Immature natural killer cell (primary cell): ENCODE measurements at regions not wholly inside any gene's neighbourhood (a gene's known extent, or its start where the extent isn't known, plus 50 kb on each side); places are given as distances from the start of the nearest gene placed in this dataset.

Experiments used
- DNase-seq, 3 donors: peaks; one replicate each; pipeline ENCODE4 v3.0.0; 2022; ENCODE audit warnings: mixed read lengths in 1 of 3
- H3K27ac Mint-ChIP-seq, 6 donors: one replicate each; pipeline ENCODE4 v1.8.0; 2020; ENCODE audit warnings: mixed read lengths in 6 of 6, mild to moderate bottlenecking in 5 of 6, inconsistent platforms in 4 of 6, moderate library complexity in 3 of 6
- H3K27me3 Mint-ChIP-seq, 3 donors: one replicate each; pipeline ENCODE4 v1.8.0; 2020 to 2021; ENCODE audit warnings: low read depth in 3 of 3, mild to moderate bottlenecking in 3 of 3, mixed read lengths in 3 of 3, moderate library complexity in 3 of 3, inconsistent platforms in 1 of 3
- H3K36me3 Mint-ChIP-seq, 3 donors: one replicate each; pipeline ENCODE4 v1.8.0; 2020; ENCODE audit warnings: mixed read lengths in 3 of 3, inconsistent platforms in 2 of 3, mild to moderate bottlenecking in 2 of 3
- H3K4me1 Mint-ChIP-seq, 2 donors: one replicate each; pipeline ENCODE4 v1.8.0; 2020; ENCODE audit warnings: inconsistent platforms in 2 of 2, mild to moderate bottlenecking in 2 of 2, mixed read lengths in 2 of 2, moderate library complexity in 1 of 2
- H3K4me3 Mint-ChIP-seq, 5 donors: one replicate each; pipeline ENCODE4 v1.8.0; 2020; ENCODE audit warnings: mild to moderate bottlenecking in 5 of 5, mixed read lengths in 5 of 5, inconsistent platforms in 3 of 5, moderate library complexity in 3 of 5
- H3K9me3 Mint-ChIP-seq, 6 donors: one replicate each; pipeline ENCODE4 v1.8.0; 2020; ENCODE audit warnings: mild to moderate bottlenecking in 6 of 6, mixed read lengths in 6 of 6, inconsistent platforms in 4 of 6, moderate library complexity in 3 of 6

DNA sequence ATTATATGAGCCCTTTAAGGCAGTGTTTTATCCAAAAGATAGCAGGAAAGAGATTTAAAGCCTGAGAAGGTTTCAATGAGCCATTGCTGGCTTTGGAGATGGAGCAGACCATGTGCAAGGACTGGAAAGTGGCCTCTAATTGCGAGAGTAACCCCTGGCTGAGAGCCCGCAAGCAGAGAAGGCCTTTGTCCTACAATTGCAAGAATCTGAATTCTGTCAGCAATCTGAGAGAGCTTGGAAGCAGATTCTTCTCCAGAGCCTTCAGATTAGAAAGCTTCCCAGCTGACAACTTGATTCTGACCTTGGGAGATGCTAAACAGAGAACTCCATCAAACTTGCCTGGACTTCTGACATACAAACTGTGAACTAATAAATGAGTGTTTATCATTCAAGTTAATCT is 528.7 kb upstream of the KLF12 start:
- peaks cover 3 to 5% (median 3%) of the 10 kb centered on the region in 3 donors for H3K27me3 Mint-ChIP-seq
- DNase-seq, result no peak
- no peaks in the 10 kb centered on the region for H3K36me3 Mint-ChIP-seq

DNA sequence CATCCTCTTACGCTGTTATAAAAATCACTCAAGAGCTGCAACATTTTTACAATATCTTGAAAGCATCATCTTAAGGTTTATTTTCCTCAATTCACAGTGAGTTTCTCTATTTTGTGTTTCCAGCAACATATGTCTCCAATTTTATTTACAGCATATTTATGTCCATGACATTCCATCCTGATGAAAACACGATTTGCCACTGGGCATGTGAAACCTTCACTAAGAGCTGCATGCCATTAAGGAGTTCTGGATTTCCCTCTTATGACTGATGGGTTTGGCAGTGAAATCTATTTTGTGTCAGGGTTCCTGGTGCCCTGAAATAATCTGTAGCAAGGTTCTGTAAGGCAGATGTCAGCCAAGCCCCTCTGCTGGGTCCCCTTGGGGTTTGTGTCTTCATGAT is 527.6 kb upstream of the KLF12 start:
- H3K27ac Mint-ChIP-seq, result no peak overlapping the region
- H3K36me3 Mint-ChIP-seq, result no peaks in the 10 kb centered on the region
- no peaks in the 10 kb centered on the region for H3K4me1 Mint-ChIP-seq
- no peak for DNase-seq
- H3K4me3 Mint-ChIP-seq, result no peak overlapping the region
- peaks cover 3 to 5% (median 3%) of the 10 kb centered on the region in 3 donors for H3K27me3 Mint-ChIP-seq
- H3K9me3 Mint-ChIP-seq, result no peaks in the 10 kb centered on the region

More for the DNA sequence above, 528.7 kb upstream of the KLF12 start:
- peaks cover 0 to 3% (median 0%) of the 10 kb centered on the region in 6 donors for H3K9me3 Mint-ChIP-seq
- H3K4me1 Mint-ChIP-seq, result no peaks in the 10 kb centered on the region
- no peak overlapping the region for H3K27ac Mint-ChIP-seq
- no peak overlapping the region for H3K4me3 Mint-ChIP-seq

DNA sequence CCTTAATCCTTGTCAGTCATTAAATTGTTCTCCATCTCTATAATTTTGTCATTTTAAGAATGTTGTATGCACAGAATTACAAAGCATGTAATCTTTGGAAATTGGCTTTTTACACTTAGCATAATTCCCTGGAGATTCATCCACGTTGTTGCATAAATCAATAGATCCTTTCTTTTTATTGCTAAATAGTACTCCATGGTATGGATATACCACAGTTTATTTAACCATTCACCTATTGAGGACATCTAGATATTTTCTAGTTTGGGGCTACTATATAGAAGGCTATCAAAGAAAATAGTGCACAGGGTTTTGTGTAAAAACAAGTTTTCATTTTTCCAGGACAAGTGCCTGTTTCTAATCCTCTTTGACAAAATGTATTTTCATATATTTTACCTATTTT is 523.6 kb upstream of the KLF12 start:
- Mint-ChIP-seq H3K9me3 (peaks cover 0 to 2% (median 0%) of the 10 kb centered on the region in 6 donors), H3K4me3 (no peak overlapping the region), H3K27ac (no peak overlapping the region), H3K27me3 (peaks cover 0 to 3% (median 3%) of the 10 kb centered on the region in 3 donors), H3K4me1 (no peaks in the 10 kb centered on the region), H3K36me3 (no peaks in the 10 kb centered on the region)
- DNase-seq, result no peak

DNA sequence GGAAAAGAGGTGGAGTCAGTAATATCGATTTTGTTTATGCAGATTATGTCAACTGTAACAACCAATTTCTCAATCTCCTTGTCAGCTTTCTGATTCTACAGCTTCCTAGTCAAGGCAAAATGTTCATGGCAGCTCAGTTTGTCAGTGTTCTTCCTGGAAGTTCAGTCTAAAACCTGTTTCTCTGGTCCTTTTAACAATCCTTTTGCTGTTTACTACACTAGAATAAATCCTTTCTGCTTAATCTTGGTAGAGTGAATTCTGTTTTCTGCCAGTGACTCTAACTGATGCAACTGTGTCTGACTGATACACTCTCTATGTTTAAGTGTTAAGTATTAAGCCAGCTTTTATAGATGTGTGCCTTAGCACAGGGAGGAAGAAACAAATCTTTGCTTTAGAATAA is 516.9 kb upstream of the KLF12 start:
- H3K27ac Mint-ChIP-seq, result no peak overlapping the region
- H3K4me3 Mint-ChIP-seq, result no peak overlapping the region
- H3K36me3 Mint-ChIP-seq, result no peaks in the 10 kb centered on the region
- no peak for DNase-seq
- H3K4me1 Mint-ChIP-seq, result no peaks in the 10 kb centered on the region
- peaks cover 0 to 2% (median 0%) of the 10 kb centered on the region in 6 donors for H3K9me3 Mint-ChIP-seq
- peaks cover 0 to 5% (median 0%) of the 10 kb centered on the region in 3 donors for H3K27me3 Mint-ChIP-seq

DNA sequence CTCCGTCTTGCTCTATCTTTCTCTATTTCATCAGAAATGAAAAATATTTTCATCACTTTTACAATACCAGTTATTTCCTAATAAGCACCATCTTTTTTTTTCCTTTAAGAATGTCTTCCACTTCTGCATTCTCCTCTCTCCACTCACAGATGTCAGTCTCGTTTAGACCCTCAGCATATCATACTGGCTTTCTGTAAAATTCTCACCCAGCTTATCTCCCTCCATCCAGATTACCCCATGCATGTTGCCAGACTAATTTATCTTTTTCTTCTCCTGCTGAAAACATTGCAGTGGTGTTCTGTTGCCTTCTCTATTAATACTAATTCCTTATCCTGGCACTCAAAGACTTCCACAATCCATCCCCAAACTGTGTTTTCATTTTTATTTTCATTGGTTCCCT is 513.8 kb upstream of the KLF12 start:
- H3K4me1 Mint-ChIP-seq, result no peaks in the 10 kb centered on the region
- no peak for DNase-seq
- no peaks in the 10 kb centered on the region for H3K9me3 Mint-ChIP-seq
- no peak overlapping the region for H3K27ac Mint-ChIP-seq
- H3K27me3 Mint-ChIP-seq, result peaks cover 0 to 5% (median 0%) of the 10 kb centered on the region in 3 donors
- no peak overlapping the region for H3K4me3 Mint-ChIP-seq
- H3K36me3 Mint-ChIP-seq, result no peaks in the 10 kb centered on the region

- DNase-seq, result no peak
- Mint-ChIP-seq H3K27ac (no peak overlapping the region), H3K9me3 (no peaks in the 10 kb centered on the region), H3K36me3 (no peaks in the 10 kb centered on the region), H3K4me3 (no peak overlapping the region), H3K4me1 (no peaks in the 10 kb centered on the region), H3K27me3 (peaks cover 0 to 6% (median 0%) of the 10 kb centered on the region in 3 donors)
Observed at GRCh38 chr13:74647211-74647610, 513.0 kb upstream of the KLF12 start.

DNA sequence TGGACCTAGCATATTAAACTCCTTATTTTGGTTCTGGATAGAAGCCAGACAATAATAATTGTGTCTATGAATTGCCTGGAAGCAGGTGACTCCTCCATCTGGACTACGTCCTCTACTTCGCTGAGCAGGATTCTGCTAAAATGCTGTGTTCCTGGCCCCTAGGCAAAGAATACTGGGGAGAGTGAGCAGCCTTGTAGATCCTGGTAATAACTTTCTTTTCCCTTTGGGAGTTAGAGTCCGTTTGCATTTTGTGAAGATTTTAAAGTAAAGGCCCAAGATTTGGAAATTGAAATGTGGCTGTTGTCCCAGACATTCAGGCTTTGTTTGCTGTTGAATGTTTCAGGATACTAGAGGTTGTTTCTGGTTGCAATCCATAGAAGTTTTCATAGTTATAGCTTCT is 511.9 kb upstream of the KLF12 start:
- H3K27ac Mint-ChIP-seq, result no peak overlapping the region
- H3K4me3 Mint-ChIP-seq, result no peak overlapping the region
- no peak for DNase-seq
- no peaks in the 10 kb centered on the region for H3K9me3 Mint-ChIP-seq
- H3K4me1 Mint-ChIP-seq, result no peaks in the 10 kb centered on the region
- H3K36me3 Mint-ChIP-seq, result no peaks in the 10 kb centered on the region
- H3K27me3 Mint-ChIP-seq, result peaks cover 0 to 6% (median 0%) of the 10 kb centered on the region in 3 donors

DNA sequence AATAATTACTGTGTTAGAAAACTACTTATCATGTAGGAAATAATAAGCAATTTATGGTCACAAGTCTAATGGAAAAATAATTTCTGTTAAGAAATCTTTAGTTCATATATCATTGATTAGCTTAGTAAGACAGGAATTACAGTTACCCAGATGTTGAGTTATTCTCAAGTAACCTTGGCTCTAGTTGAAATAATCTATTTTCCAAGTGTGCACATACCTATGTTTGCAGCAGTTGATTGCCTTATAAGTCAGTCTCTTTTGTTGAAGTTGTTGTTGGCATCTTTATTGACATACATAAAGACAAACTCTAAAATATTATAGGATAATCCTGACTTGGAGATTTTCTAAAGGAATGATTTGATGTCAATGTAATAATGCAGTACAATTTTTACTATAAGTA is 511.4 kb upstream of the KLF12 start:
- Mint-ChIP-seq H3K4me3 (no peak overlapping the region), H3K27me3 (peaks cover 0 to 6% (median 0%) of the 10 kb centered on the region in 3 donors), H3K36me3 (no peaks in the 10 kb centered on the region), H3K9me3 (no peaks in the 10 kb centered on the region), H3K4me1 (no peaks in the 10 kb centered on the region), H3K27ac (no peak overlapping the region)
- DNase-seq, result no peak

DNA sequence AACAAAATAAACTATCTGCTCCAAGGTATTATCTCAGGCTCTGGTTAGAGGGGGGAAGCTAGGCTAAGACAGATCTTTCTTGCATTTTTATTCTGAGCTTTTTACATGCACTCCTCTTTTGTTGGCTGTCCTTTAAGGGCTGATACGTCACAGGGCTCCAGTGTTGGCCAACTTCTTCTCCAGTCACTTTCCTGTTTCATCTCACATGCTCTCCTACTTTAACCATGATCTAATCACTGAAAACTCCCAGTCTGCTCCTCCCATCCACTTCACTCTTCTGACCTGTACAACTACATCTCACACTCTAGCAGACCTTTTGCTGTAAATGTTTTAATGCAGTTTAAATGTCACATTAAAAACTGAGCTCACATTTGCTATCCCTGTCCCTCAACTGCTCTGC is 510.0 kb upstream of the KLF12 start:
- Mint-ChIP-seq H3K36me3 (no peaks in the 10 kb centered on the region), H3K4me1 (no peaks in the 10 kb centered on the region), H3K4me3 (no peak overlapping the region), H3K27me3 (peaks cover 0 to 3% (median 0%) of the 10 kb centered on the region in 3 donors), H3K27ac (no peak overlapping the region), H3K9me3 (no peaks in the 10 kb centered on the region)
- DNase-seq, result no peak

- Mint-ChIP-seq H3K4me3 (no peak overlapping the region), H3K27me3 (peaks cover 0 to 3% (median 0%) of the 10 kb centered on the region in 3 donors), H3K27ac (no peak overlapping the region), H3K9me3 (no peaks in the 10 kb centered on the region), H3K36me3 (no peaks in the 10 kb centered on the region), H3K4me1 (no peaks in the 10 kb centered on the region)
- DNase-seq, result no peak
Observed at GRCh38 chr13:74641586-74641985, 507.4 kb upstream of the KLF12 start.

- no peak for DNase-seq
- Mint-ChIP-seq H3K27me3 (peaks cover 3 to 6% (median 4%) of the 10 kb centered on the region in 3 donors), H3K9me3 (peaks cover 0 to 3% (median 1%) of the 10 kb centered on the region in 6 donors), H3K36me3 (no peaks in the 10 kb centered on the region), H3K4me3 (no peak overlapping the region), H3K27ac (no peak overlapping the region), H3K4me1 (no peaks in the 10 kb centered on the region)
Observed at GRCh38 chr13:74633734-74634133, 499.5 kb upstream of the KLF12 start.

DNA sequence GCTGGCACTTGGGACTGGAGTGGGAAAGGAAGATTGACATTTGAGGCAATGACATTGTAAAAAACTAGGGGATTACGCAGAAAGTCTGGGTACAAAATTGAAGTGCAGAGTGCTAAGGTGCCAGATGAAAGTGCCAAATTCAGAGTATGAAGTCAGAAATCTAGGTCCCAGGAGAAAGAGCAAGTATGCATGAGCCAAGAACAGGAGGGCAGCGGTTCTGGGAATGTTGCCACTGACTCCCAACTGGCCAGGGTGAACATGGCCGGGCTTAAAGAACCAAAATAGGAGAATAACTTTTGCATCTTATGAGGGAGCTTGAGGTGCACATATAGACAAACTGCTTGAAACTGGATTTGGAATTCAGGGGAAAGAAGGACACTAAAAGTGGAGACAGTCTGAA is 495.8 kb upstream of the KLF12 start:
- Mint-ChIP-seq H3K27me3 (peaks cover 3 to 11% (median 6%) of the 10 kb centered on the region in 3 donors), H3K27ac (no peak overlapping the region), H3K4me1 (no peaks in the 10 kb centered on the region), H3K4me3 (no peak overlapping the region), H3K36me3 (no peaks in the 10 kb centered on the region), H3K9me3 (peaks cover 0 to 3% (median 1%) of the 10 kb centered on the region in 6 donors)
- DNase-seq, result no peak

DNA sequence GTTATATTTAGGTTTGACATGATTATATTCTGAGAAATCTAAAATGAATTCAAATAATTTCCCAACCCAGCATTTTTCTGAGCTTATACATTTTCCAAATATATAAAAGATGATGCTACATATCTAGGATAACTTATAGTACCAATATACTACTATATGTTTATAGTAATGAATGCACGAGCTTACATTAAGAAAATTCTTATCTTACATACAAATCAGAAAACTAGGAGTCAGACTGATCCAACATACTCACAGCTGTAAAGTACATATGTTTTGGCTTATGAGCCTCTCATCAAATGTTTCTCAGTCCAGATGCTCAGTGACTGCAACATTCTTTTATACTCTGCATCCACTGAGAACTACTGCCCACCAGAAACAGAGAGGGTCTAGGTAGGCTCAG is 491.3 kb upstream of the KLF12 start:
- H3K27ac Mint-ChIP-seq, result no peak overlapping the region
- DNase-seq, result no peak
- peaks cover 3 to 7% (median 6%) of the 10 kb centered on the region in 3 donors for H3K27me3 Mint-ChIP-seq
- no peaks in the 10 kb centered on the region for H3K4me1 Mint-ChIP-seq
- peaks cover 0 to 3% (median 0%) of the 10 kb centered on the region in 6 donors for H3K9me3 Mint-ChIP-seq
- no peak overlapping the region for H3K4me3 Mint-ChIP-seq
- H3K36me3 Mint-ChIP-seq, result no peaks in the 10 kb centered on the region

GRCh38 chr13:74623761-74624160 is 489.6 kb upstream of the KLF12 start:
- Mint-ChIP-seq H3K4me3 (no peak overlapping the region), H3K36me3 (no peaks in the 10 kb centered on the region), H3K27ac (no peak overlapping the region), H3K27me3 (peaks cover 2 to 7% (median 3%) of the 10 kb centered on the region in 3 donors), H3K4me1 (no peaks in the 10 kb centered on the region), H3K9me3 (no peaks in the 10 kb centered on the region)
- DNase-seq, result no peak

GRCh38 chr13:74622284-74622683 is 488.1 kb upstream of the KLF12 start:
- no peaks in the 10 kb centered on the region for H3K9me3 Mint-ChIP-seq
- H3K4me1 Mint-ChIP-seq, result no peaks in the 10 kb centered on the region
- peaks cover 1 to 4% (median 3%) of the 10 kb centered on the region in 3 donors for H3K27me3 Mint-ChIP-seq
- H3K27ac Mint-ChIP-seq, result no peak overlapping the region
- DNase-seq, result no peak
- no peaks in the 10 kb centered on the region for H3K36me3 Mint-ChIP-seq
- H3K4me3 Mint-ChIP-seq, result no peak overlapping the region
